H1 (cell line): ENCODE measurements at regions not wholly inside any gene's neighbourhood (a gene's known extent, or its start where the extent isn't known, plus 50 kb on each side); places are given as distances from the start of the nearest gene placed in this dataset.

Experiments used
- CTCF ChIA-PET: fragments of 300-600 bp; sonication (Branson Sonifier 250); formaldehyde crosslinking; loops from one replicate; lab custom pipeline; 2021; ENCODE audit not compliant: partially characterized antibody; lab: Charles Lee
- POLR2A ChIA-PET: fragments of 300-600 bp; sonication (Branson Sonifier 250); formaldehyde crosslinking; loops from one replicate; lab custom pipeline; 2021; ENCODE audit warnings: inconsistent platforms; ENCODE audit not compliant: partially characterized antibody; lab: Charles Lee
- DNase-seq, 2 experiments: peaks; one replicate each; pipeline versions ENCODE4 v3.0.0 to v3.0.0-alpha.2; 2010 to 2022; ENCODE audit warnings: low spot score in 2 of 2, low read depth in 1 of 2, mixed read lengths in 1 of 2
- FAIRE-seq: peaks from 2 replicates; lab custom pipeline; 2011; peaks lifted over from hg19 to GRCh38; lab: Jason Lieb, UNC
- H2AFZ ChIP-seq: 2 replicates; pipeline ENCODE4 v1.8.1; 2012; ENCODE audit warnings: low read length, inconsistent platforms
- H2AK5ac ChIP-seq: 2 replicates; pipeline ENCODE4 v1.6.1; 2013; ENCODE audit warnings: low read depth, low read length
- H2BK120ac ChIP-seq: replicated peaks from 2 replicates; pipeline ENCODE3; 2013; ENCODE audit warnings: low read depth, low read length, inconsistent platforms
- H2BK12ac ChIP-seq: 2 replicates; pipeline ENCODE4 v1.6.1; 2013; ENCODE audit warnings: low read depth, low read length
- H2BK15ac ChIP-seq: 2 replicates; pipeline ENCODE4 v1.6.1; 2013; ENCODE audit warnings: low read length
- H2BK20ac ChIP-seq: 2 replicates; pipeline ENCODE4 v1.6.1; 2013; ENCODE audit warnings: low read length
- H2BK5ac ChIP-seq: 2 replicates; pipeline ENCODE4 v1.6.1; 2013; ENCODE audit warnings: low read depth, low read length
- H3K14ac ChIP-seq: 2 replicates; pipeline ENCODE4 v1.6.1; 2013; ENCODE audit warnings: inconsistent platforms; ENCODE audit not compliant: insufficient read length
- H3K18ac ChIP-seq: 2 replicates; pipeline ENCODE4 v1.6.1; 2013; ENCODE audit warnings: low read length; ENCODE audit errors: extremely low read depth
- H3K23ac ChIP-seq: 2 replicates; pipeline ENCODE4 v1.6.1; 2013; ENCODE audit warnings: inconsistent platforms; ENCODE audit not compliant: insufficient read length
- H3K23me2 ChIP-seq: 2 replicates; pipeline ENCODE4 v1.6.1; 2013; ENCODE audit warnings: low read depth, low read length
- H3K27ac ChIP-seq: 2 replicates; pipeline ENCODE4 v1.6.1; 2011; ENCODE audit warnings: low read depth, low read length, inconsistent platforms
- H3K27me3 ChIP-seq, 4 experiments: replicated peaks in 1 of 4; 1 replicate in 1 of 4; 2 replicates in 3 of 4; pipeline versions ENCODE4 v1.6.1 to v1.8.1; 2011 to 2013; ENCODE audit warnings: low read length in 3 of 4, mild to moderate bottlenecking in 3 of 4, inconsistent platforms in 2 of 4, mixed read lengths in 2 of 4, moderate library complexity in 1 of 4; ENCODE audit not compliant: control insufficient read depth in 3 of 4, insufficient read depth in 3 of 4; ENCODE audit errors: extremely low read depth in 1 of 4
- H3K36me3 ChIP-seq, 4 experiments: 2 replicates each; pipeline versions ENCODE4 v1.6.1 to v1.8.1; 2011 to 2013; ENCODE audit warnings: mild to moderate bottlenecking in 4 of 4, low read length in 3 of 4, moderate library complexity in 2 of 4, control low read depth in 1 of 4, inconsistent platforms in 1 of 4; ENCODE audit not compliant: insufficient read depth in 4 of 4, control insufficient read depth in 2 of 4
- H3K4ac ChIP-seq: replicated peaks from 2 replicates; pipeline ENCODE3; 2013; ENCODE audit warnings: low read length, low read depth, mixed read lengths, inconsistent platforms; ENCODE audit not compliant: insufficient read length
- H3K4me1 ChIP-seq, 4 experiments: replicated peaks in 1 of 4; 1 replicate in 1 of 4; 2 replicates in 3 of 4; pipeline versions ENCODE4 v1.6.1 to v1.8.1; 2011 to 2013; ENCODE audit warnings: low read length in 3 of 4, inconsistent platforms in 2 of 4, mixed read lengths in 1 of 4; ENCODE audit not compliant: insufficient read depth in 4 of 4, control insufficient read depth in 3 of 4
- H3K4me2 ChIP-seq, 2 experiments: 2 replicates each; pipeline versions ENCODE4 v1.6.1 to v1.8.1; 2011 to 2013; ENCODE audit warnings: low read depth in 2 of 2, low read length in 2 of 2, control low read depth in 1 of 2, inconsistent platforms in 1 of 2, mild to moderate bottlenecking in 1 of 2; ENCODE audit not compliant: insufficient read depth in 1 of 2
- H3K4me3 ChIP-seq, 4 experiments: fragments of 200-600, 300-600 bp in 1 of 4; sonication (generic), shearing (Covaris generic), sonication (Bioruptor Twin) in 1 of 4; 2 replicates each; pipeline versions ENCODE4 v1.5.1 to v1.8.1; 2011 to 2016; ENCODE audit warnings: low read length in 4 of 4, low read depth in 3 of 4, control low read depth in 2 of 4, inconsistent platforms in 2 of 4, mild to moderate bottlenecking in 2 of 4, mixed read lengths in 1 of 4, moderate library complexity in 1 of 4; ENCODE audit not compliant: insufficient read depth in 2 of 4; ENCODE audit errors: extremely low read depth in 1 of 4
- H3K56ac ChIP-seq: replicated peaks from 2 replicates; pipeline ENCODE3; 2013; ENCODE audit warnings: low read depth, mild to moderate bottlenecking, mixed read lengths, low read length, inconsistent platforms; ENCODE audit not compliant: insufficient read length
- H3K79me1 ChIP-seq: 2 replicates; pipeline ENCODE4 v1.6.1; 2013; ENCODE audit warnings: low read depth, low read length, control low read depth
- H3K79me2 ChIP-seq, 2 experiments: 2 replicates each; pipeline versions ENCODE4 v1.6.1 to v1.8.1; 2012 to 2013; ENCODE audit warnings: low read length in 2 of 2, mild to moderate bottlenecking in 2 of 2, inconsistent platforms in 1 of 2; ENCODE audit not compliant: insufficient read depth in 2 of 2, control insufficient read depth in 1 of 2
- H3K9ac ChIP-seq, 4 experiments: replicated peaks in 1 of 4; 1 replicate in 1 of 4; 2 replicates in 3 of 4; pipeline versions ENCODE4 v1.6.1 to v1.8.1; 2011 to 2013; ENCODE audit warnings: low read depth in 3 of 4, low read length in 3 of 4, control low read depth in 2 of 4, mild to moderate bottlenecking in 2 of 4, moderate library complexity in 2 of 4, inconsistent platforms in 1 of 4; ENCODE audit errors: extremely low read depth in 1 of 4
- H3K9me3 ChIP-seq, 2 experiments: 2 replicates each; pipeline versions ENCODE4 v1.6.1 to v1.8.1; 2012 to 2013; ENCODE audit warnings: mild to moderate bottlenecking in 2 of 2, moderate library complexity in 2 of 2, control low read depth in 1 of 2, inconsistent platforms in 1 of 2, low read depth in 1 of 2, low read length in 1 of 2, mixed read lengths in 1 of 2; ENCODE audit not compliant: insufficient read depth in 2 of 2
- H4K20me1 ChIP-seq, 2 experiments: replicated peaks in 1 of 2; 2 replicates each; pipeline versions ENCODE3 to v1.8.1; 2011 to 2013; ENCODE audit warnings: inconsistent platforms in 2 of 2, low read length in 2 of 2, mild to moderate bottlenecking in 1 of 2; ENCODE audit not compliant: insufficient read depth in 2 of 2, control insufficient read depth in 1 of 2
- H4K5ac ChIP-seq: 2 replicates; pipeline ENCODE4 v1.6.1; 2013; ENCODE audit warnings: low read length, low read depth, mixed read lengths, inconsistent platforms; ENCODE audit not compliant: insufficient read length
- H4K8ac ChIP-seq: 2 replicates; pipeline ENCODE4 v1.8.0; 2013; ENCODE audit warnings: mild to moderate bottlenecking, moderate library complexity, low read length, inconsistent platforms; ENCODE audit not compliant: insufficient read depth; ENCODE audit errors: extremely low read depth
- H4K91ac ChIP-seq: replicated peaks from 2 replicates; pipeline ENCODE3; 2013; ENCODE audit warnings: low read length, mixed read lengths, inconsistent platforms; ENCODE audit not compliant: insufficient read length
- CBX8 ChIP-seq: fragments of 300-800, 300-1000 bp; sonication (generic); IDR thresholded peaks from 2 replicates; pipeline ENCODE4 v1.7.1; 2016; ENCODE audit warnings: low read depth, low read length, borderline replicate concordance
- POLR2A ChIP-seq, 2 experiments: IDR thresholded peaks; 1 replicate in 1 of 2; 2 replicates in 1 of 2; pipeline ENCODE4 v1.6.1; 2011; ENCODE audit warnings: low read depth in 2 of 2, low read length in 2 of 2, mild to moderate bottlenecking in 2 of 2; ENCODE audit errors: control extremely low read depth in 1 of 2
- WGBS, 2 experiments: shearing (Covaris generic) in 1 of 2; methylation state at CpG; one replicate each; pipeline versions ENCODE4 v1.1.6 to v1.1.7; 2013 to 2015; ENCODE audit warnings: low lambda C conversion rate in 2 of 2, mixed read lengths in 2 of 2, inconsistent platforms in 1 of 2, low coverage in 1 of 2, missing lambda C conversion rate in 1 of 2; ENCODE audit not compliant: insufficient replicate concordance in 2 of 2, insufficient coverage in 1 of 2, insufficient read length in 1 of 2; ENCODE audit errors: extremely low coverage in 1 of 2, missing lambda C conversion rate in 1 of 2; 5-methylcytosine and 5-hydroxymethylcytosine counted together

DNA sequence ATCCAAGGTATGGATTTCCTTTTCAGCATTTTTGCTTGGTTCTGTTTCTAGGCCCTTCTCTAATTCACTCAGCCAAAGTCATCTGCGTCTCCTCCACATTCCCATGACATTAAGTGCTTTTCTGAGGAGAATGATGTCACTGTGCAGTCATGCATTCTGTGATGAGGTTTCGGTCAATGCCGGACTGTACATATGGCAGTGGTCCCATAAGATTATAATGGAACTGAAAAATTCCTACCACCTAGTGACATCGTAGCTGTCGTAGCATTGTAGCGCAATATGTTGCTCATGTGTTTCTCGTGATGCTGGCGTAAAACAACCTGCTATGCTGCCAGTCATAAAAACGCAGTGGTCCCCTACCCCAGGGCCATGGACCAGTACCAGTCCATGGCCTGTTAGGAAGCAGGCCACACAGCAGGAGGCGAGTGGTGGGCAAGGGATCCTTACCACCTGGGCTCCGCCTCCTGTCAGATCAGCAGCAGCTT is 63.4 kb upstream of the TNFRSF19 start:
- Histone ChIP-seq H3K4me1 (no peaks in the 10 kb centered on the region; a peak in 1 of 7 replicates), H2BK120ac (no peak overlapping the region), H3K56ac (no peak overlapping the region), H3K14ac (no peak overlapping the region), H4K5ac (no peak overlapping the region), H4K8ac (no peak overlapping the region), H3K79me1 (no peaks in the 10 kb centered on the region), H3K4ac (no peak overlapping the region), H4K20me1 (no peaks in the 10 kb centered on the region), H2BK15ac (no peak overlapping the region), H2AK5ac (no peak overlapping the region), H2AFZ (no peak overlapping the region), H3K4me3 (no peak overlapping the region), H2BK12ac (no peak overlapping the region), H3K23ac (no peak overlapping the region), H4K91ac (no peak overlapping the region), H2BK20ac (no peak overlapping the region), H2BK5ac (no peak overlapping the region), H3K18ac (no peak overlapping the region), H3K9ac (no peak overlapping the region), H3K4me2 (no peak overlapping the region), H3K9me3 (no peaks in the 10 kb centered on the region), H3K23me2 (no peaks in the 10 kb centered on the region), H3K27ac (no peak overlapping the region), H3K27me3 (no peaks in the 10 kb centered on the region), H3K79me2 (no peaks in the 10 kb centered on the region), H3K36me3 (no peaks in the 10 kb centered on the region)
- DNase-seq (no peak), FAIRE-seq (no peak)
- WGBS, 2 experiments = 86% methylated on average over 11 of the region's 11 CpGs; no CpG with 5 or more reads in 1 of the 2 experiments
- TF ChIP-seq POLR2A (IDR thresholded peaks at IDR 0.05; ENCODE audit: control extremely low read depth in 1 of 2, low read depth in 2 of 2, low read length in 2 of 2) (no peak), CBX8 (no peak)
- CTCF ChIA-PET = interaction anchor here (1.0 to 1.4 kb wide), 2 partner anchors 152 to 159 kb away, joined by 3 read pairs; no protein-coding TSS in a partner anchor
- POLR2A ChIA-PET = interaction anchor here (0.8 kb wide), 1 partner anchor 11 kb away, joined by 3 read pairs; no protein-coding TSS in a partner anchor
